HG02642 (cell line): ENCODE measurements at regions not wholly inside any gene's neighbourhood (a gene's known extent, or its start where the extent isn't known, plus 50 kb on each side); places are given as distances from the start of the nearest gene placed in this dataset.
A peak's percentile ranks its signal among the peaks of the same experiment; 100 is the strongest.

Source experiments
- ATAC-seq: cut with Tn5 transposase; IDR thresholded peaks from one replicate; pipeline ENCODE4 v1.9.1; 2021; ENCODE audit warnings: mild to moderate bottlenecking; ENCODE audit not compliant: unreplicated experiment, poor library complexity

DNA sequence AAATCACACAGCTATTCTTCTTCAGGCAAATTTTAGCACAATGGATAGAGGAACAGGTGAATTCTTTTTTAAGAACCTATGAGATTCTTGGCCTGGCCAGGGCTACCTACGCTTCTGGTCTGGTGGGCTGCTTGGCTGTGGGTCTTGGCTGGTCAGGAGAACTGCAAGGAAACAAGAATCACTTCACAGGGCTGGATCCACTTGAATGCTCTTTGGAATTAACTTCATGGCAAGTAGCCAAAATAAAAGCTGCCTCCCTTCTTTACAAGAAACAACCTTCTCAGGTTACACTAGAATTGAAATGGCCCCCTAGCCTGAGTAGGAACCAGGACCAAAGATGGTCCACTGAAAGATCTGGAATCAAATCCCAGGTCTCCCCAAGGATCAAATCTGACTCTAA is 519.1 kb downstream of the IQCM start:
- ATAC-seq = no peak

DNA sequence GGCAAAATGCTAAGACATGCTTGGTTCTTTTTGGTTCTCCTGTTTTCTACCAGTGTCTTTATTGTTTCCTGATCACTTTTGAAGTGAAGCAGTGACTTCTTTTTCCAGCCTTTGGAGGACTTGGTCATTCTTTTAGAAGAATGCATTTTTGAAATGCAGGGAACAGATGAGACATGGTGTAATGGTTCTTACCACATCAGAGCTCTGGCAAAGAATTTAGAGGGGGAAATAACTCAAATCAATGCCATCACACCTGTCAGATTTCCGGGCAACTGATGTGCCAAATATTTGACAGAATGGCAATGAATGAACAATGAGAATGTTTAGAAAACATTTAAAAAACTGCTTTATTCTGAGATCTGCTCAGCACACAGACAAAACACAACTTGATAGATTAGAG is 519.6 kb downstream of the IQCM start:
- ATAC-seq = no peak

DNA sequence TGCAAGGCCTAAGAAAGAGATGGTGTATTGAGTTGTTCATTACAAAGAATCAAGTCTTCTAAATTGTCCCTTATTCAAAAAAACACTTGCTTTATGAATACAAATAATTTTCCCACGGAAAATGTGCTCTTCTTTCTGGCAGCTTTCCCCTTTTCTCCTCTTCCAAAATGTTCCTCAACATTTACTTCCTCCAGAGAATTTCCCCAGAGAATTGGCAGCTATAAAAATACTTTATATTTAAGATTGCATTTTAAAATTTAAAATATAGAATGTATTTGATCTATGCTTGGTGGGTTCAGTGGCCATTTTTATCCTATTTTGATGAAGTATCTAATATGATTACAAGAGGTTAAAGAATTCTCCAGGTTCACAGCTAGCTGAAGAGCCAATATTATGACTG is 521.0 kb downstream of the IQCM start:
- ATAC-seq = no peak

DNA sequence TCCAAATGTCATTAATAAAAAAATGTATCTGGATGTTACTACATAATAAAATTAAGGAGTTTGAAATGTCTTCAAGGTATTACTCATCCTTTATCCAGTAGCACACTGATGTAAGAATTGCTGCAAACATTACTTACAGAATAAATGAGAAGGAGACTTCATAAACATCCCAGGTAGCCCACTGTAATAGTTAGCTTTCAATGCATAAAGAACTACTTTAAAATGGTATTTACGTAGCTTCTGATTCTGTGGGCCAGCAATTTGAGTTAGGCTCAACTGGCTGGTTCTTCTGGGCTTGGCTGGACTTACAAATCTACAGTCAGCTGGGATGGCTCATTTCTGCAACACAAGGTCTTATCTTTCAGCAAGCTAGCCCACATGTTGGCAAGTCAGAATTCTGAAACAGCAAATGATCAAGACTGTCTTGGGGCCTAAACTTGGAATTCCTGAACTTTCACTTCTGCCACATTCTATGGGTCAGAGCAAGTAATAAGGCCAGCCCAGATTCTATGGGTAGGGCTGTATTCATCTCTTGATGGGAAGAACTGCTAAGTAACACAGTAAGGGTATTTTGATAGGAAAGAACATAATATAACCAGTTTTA is 522.5 kb downstream of the IQCM start:
- no peak for ATAC-seq

DNA sequence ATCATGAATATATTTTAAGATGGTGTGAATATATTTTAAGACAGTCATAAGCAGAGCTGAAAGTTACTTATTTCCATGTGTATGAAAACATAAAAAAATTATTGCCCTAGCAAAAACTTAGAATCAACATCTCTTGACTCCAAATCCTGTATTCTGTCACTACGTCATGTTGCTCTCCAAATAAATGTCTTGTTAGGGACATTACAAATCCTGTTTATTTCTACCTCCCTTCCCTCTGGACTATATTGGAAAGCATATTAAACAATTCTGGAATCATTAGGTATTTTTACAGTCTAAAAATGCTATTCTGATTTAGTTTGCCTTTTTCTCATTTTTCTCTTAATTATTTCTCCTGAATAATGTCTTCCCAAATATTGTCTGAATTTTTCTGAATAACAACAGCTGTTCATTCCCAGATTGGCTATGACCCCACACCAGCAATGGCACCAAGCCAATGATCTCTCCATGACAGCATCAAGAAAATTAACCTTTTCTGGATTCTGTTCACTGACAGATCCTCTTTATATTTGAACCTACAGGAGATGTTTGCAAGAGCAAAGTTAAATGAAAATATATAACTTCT is 523.1 kb downstream of the IQCM start:
- ATAC-seq = no peak

DNA sequence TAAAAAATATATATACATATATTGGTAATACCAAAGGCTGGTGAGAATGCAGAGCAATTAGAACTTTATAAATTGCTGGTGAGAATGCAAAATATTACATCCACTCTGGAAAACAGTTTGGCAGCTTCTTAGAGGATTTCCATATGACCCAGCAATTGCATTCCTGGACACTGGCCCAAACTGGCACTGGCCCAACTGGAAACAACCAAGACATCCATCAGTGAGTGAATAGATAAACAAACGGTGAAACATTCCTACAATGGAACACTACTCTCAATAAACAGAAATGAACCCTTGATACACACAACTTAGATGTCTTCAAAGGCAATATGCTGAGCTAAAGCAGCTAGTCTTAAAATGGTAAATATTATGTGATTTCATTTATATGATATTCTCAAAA is 524.2 kb downstream of the IQCM start:
- no peak for ATAC-seq

DNA sequence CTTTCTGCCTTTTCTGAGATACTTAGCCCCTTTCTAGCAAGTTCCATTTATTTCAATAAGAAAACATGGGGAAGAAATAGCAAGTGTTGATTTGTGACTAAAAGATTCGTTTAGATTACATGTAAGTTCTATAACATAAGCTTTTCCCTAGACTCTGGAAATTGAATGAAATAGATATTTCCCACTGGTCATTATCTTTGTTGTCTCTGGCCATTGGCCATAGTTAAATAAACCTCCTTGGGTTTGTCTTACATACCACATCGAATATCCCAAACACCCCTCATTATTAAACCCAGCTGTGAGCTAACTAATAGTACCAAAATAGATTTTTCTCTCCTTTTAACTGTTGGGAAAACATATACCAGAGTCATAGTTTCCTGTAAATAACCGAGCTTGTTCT is 534.8 kb downstream of the IQCM start:
- no peak for ATAC-seq

DNA sequence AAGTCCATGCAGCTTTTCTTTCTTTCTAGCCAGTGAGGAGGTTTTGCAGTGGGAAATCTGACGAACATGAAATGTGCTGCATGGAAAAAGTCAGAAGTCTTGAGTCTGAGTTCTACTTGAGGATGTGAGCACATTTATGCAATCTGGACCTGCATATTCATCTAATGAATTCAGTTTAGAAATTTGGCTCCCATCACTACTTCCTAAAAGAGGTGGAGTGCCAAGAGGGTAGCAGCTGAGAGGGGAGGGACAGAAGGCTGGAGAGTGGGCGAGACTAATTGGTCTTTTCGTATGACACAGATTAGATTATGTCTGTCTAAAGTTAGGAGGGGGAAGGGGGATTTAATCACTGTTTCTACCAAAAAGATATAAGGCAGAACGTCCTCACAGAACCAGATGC is 535.9 kb downstream of the IQCM start:
- no peak for ATAC-seq

DNA sequence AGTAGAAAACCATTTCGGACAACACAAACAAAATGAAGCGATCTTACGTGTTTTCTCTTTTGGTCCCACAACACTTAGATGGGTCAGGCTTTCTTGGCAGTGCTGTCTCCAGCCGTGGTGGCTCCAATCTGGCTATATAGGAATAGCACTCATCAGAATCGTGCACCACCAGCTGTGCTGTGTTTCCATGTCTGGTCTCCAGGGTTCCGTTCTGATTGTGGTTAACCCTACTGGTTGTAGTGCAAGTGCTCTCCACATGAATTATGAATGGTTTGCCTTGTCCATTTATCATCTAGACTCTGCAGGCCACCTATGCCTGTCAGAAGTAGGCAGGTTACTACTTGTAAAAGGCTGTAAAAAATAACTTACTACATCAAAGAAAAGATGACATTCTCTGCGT is 536.3 kb downstream of the IQCM start:
- no peak for ATAC-seq

DNA sequence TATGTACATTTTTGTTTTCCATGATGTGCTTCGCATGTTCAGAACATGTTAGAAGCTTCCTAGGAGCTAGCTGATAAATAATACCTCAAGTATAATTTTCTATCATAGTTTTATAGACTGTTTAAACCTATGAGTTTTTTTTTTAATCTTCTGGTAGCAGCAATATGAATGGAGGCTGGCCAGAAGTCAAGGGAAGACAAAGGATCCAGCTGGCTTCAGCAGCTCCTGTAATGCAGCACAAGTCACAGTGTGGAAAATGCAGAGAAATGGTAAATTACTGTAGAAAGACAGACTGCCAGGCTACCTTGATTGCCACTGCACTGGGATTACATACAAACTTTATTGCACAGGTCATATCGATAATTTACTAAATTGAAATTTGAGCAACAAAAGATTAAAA is 537.9 kb downstream of the IQCM start:
- no peak for ATAC-seq

DNA sequence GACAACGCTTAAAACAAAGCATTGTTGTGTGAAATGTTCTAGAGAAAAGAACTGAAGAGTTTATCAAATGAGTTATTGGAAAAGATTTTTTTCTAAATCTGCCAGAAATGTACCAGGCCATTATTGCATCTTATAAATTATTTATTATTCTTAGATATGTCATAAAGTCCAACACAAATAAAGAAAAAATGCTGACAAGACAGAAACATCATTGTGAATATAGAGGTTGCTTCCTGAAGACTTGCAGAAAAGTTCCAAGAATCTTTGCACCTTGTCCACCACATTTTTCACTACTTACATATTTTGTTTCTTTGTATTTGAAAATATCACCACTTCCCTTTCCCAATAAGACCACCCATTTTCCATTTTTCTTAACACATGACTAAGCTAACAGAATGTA is 545.8 kb downstream of the IQCM start:
- no peak for ATAC-seq

DNA sequence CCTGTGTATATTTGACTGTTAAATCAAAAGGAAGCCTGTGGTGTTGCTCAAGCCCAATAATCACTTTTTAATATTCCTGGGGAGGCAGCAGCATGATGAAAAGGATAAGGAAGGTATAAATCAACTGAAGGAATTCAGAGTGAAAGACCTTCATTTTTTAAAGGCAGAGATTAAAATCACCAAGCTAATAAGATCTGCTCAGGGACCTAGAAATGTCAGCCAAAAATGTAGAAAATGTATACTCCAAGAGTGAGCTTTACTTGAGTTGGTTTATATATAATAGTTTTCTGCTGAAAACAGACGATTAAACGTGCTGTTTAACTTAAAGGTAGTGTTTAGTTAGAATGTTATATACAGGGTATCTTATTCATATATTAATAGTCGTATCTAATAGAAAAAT is 549.3 kb downstream of the IQCM start:
- no peak for ATAC-seq

DNA sequence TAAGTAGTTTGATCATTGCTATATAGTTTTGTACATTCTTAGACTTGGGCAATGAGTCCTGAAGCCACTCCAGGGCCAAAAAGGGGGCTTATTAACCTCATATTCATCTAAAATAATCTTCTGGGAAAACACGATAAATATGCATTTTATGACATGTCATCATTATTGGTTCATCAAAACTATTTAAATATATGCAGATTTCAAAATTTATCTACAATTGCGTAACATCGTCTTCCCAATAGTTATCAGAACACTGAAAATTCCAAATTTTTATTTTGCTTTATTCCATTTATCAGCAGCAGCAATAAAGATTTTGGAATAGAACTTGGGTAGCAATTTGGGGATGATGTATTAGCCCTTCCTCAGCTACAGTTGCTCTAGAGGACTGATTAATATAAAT is 550.0 kb downstream of the IQCM start:
- ATAC-seq = no peak

DNA sequence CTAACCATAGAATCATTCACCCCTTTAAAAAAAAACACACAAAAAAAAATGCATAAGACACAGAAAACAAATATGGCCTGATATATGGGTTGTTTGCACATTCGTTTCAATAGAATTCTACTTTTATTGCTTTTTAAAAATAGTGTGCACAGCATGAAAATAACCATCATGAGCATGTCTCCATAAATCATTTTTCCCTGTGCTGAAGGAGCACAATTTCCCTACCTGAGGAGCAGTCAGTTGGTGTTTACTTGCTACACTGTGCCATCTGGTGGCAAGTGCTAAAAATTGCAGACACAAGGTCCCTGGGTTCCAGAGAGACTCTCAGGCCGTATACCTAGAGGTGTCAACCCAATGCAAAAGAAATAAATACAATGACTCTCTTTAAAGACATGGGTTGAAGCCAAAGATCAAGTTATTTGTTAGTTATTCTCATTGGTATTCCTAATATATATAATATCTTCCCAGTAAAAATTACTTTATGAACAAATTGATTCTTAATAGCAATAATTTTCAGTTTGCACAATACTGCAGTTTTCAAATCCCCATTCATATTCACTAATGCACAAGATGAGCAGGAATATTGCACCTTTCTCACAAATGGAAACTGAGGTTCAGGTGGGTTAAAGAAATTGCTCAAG is 551.4 kb downstream of the IQCM start:
- peak; percentile 84 for ATAC-seq

DNA sequence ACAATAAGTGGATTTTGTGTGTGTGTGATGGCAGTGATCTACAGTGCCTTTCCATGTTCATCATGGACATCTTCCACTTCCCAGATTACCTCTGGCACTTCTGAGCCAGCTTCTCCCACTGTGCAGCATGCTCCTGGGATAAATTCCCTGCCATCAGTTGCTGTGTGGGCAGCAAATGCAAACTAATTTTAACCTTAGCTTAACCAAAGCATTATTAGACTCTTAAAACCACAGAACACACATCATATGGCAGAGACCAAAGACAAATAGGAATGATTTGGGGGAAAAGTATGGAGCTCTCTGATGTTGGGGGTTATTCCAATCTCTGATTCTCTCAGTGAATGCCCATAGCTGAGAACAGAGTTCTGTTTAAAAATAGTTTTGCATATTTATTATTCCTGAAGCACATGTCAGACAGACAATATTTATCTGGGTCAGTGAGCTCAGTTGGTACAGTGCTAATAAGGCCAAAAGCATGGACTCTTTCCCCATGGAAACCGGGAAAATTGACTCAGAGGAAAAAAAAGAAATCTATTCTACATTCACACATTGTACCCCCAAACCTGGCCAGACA is 567.4 kb downstream of the IQCM start:
- no peak for ATAC-seq

DNA sequence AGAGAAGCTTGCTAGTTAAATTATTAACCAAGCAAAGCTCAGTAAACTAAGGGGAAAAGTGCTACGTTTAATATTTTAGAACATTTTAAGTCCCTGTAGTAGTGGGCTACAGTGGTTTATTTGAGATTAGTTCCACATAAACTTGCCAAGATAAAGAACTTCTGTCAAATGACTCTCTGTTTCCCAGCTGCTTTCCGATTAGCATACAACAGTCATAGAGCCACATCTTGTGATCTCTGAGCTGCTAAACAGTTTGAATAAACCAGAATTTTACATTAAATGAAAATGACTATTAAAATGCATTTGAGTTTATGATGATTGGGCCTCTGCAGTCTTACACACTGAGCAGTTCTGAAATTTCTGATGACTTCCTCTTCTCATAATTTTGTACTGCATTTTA is 568.5 kb downstream of the IQCM start:
- ATAC-seq = no peak

DNA sequence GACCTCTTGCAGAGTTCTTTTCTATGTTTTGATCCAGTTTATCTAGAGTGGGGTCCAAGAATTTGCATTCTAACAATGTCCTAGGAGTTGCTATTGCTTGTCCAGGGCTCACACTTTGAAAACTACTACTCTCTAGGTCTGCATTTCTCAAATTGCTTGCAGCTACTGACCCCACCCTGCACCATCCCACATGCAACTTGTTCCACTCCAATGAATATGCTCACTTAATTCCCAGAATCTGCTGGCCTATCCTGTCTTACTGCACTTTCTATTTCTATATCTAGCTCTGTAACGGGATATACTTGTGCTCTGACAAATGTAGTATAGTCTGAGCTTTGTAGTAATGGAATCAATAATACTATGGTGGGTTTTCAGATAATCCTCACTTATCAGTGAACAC is 570.3 kb downstream of the IQCM start:
- no peak for ATAC-seq

DNA sequence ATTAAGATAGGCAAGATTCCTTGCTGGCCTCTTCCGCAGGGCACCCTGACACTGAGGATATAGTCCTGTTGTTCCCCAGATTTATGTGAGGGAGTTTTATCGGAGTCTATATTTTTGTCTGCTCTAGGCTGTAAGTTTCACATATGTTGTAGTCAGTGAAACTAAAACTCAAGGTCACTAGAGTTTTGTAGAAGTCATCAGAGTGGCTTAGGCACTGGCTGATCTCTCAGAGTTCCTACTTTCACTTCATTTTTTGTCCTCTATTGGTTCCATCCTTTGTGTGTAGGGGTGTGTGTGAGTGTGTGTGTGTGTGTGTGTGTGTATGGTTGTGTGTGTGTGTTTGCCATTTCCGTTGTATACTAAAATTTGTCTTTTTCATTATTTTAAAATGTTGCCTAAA is 577.5 kb downstream of the IQCM start:
- no peak for ATAC-seq

DNA sequence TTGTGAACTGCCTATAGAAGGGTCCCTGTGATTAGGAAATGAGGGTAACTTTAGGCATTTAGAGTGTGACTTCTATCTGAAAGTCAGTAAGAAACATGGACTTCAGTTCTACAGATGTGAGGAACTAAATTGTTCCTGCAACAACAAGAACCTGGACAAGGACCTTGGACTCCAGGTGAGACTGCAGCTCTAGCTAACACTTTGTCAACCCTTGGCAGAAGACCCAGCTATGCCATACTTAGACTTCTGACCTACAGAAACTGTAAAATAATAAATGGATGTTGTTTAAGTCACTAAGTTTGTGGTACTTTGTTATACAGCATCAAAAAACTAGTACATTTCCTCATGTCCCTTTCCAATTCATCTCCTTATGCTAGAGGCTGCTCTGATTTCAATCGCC is 580.8 kb downstream of the IQCM start:
- no peak for ATAC-seq

DNA sequence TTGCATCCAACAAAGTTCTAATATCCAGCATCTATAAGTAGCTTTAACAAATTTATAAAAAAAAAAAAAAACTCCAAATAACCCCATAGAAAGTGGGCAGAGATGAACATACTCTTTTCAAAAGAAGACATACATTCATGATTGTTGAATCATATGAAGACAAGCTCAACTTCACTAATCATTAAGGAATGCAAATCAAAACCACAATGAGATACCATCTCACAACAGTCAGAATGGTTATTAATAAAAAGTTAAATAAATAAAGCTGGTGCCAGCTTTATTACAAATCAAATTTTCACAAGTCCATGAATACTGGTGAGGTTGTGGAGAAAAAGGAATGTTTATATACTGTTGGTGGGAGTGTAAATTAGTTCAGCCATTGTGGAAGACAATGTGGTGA is 592.0 kb downstream of the IQCM start:
- no peak for ATAC-seq

DNA sequence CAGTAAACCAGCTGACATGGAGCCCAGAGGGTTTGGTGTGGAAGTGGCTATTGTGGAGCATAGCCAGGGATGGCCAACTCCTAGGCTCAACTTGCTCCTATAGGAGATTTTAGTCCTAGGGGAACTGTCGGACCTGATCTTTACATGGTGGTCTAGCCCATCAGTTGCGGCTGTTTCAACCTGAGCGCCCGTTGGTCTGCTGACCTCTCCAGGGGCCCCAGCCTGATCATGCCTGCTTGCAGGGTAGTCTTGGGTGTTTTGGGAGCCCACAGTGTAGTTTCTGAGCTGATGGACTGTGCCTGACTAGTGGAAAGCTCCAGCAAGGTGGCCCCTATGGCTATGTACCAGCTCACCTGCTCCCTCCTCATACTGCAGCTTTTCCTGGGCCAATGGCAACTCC is 597.0 kb downstream of the IQCM start:
- no peak for ATAC-seq

DNA sequence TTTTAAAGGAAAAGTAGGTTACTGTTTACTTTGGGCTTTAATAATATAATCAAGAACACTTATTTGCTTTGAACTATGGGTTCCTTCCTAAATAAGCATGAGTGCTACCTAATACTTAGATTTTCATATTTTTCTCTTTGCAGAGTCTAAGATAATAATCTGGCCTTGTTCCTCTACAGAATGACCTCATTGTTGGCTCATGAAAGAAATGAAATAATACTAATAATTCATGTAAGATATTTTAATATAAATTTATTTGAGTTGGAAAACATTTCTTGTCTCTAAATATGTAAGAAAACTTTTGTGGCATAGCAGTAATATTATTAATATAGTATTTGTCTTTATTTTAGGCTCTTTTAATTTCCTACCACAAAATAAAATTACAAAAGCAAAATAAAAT is 601.3 kb downstream of the IQCM start:
- no peak for ATAC-seq
